Adrenal gland (tissue), 5 donors: ENCODE measurements at regions not wholly inside any gene's neighbourhood (a gene's known extent, or its start where the extent isn't known, plus 50 kb on each side); places are given as distances from the start of the nearest gene placed in this dataset.

ENCODE experiments used
- POLR2A ChIP-seq, 2 donors: fragments of 450-650 bp; IDR thresholded peaks; one replicate each; pipeline ENCODE4 v1.6.1; 2017; ENCODE audit warnings: antibody characterized with exemption in 2 of 2, mild to moderate bottlenecking in 2 of 2, moderate library complexity in 1 of 2
- TF ChIP-seq, protein P1 (sequence below), 6 experiments: fragments of 450-650 bp in 4 of 6; fragments of 200-600 bp in 2 of 6; sonication (generic) in 1 of 6; IDR thresholded peaks; 1 replicate in 5 of 6; 2 replicates in 1 of 6; pipeline versions ENCODE4 v1.5.1 to v1.8.0; 2016 to 2021; ENCODE audit warnings: antibody characterized with exemption in 6 of 6, mild to moderate bottlenecking in 2 of 6, moderate library complexity in 1 of 6
- donor health status: DM: no; HTN: no; CAD: no.

GRCh38 chr2:128940378-128940777 is 621.7 kb upstream of the HS6ST1 start:
- TF ChIP-seq, protein P1, sequence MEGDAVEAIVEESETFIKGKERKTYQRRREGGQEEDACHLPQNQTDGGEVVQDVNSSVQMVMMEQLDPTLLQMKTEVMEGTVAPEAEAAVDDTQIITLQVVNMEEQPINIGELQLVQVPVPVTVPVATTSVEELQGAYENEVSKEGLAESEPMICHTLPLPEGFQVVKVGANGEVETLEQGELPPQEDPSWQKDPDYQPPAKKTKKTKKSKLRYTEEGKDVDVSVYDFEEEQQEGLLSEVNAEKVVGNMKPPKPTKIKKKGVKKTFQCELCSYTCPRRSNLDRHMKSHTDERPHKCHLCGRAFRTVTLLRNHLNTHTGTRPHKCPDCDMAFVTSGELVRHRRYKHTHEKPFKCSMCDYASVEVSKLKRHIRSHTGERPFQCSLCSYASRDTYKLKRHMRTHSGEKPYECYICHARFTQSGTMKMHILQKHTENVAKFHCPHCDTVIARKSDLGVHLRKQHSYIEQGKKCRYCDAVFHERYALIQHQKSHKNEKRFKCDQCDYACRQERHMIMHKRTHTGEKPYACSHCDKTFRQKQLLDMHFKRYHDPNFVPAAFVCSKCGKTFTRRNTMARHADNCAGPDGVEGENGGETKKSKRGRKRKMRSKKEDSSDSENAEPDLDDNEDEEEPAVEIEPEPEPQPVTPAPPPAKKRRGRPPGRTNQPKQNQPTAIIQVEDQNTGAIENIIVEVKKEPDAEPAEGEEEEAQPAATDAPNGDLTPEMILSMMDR (IDR thresholded peaks at IDR 0.05), result no peak
- TF ChIP-seq POLR2A (IDR thresholded peaks at IDR 0.05), result no peak
